Right renal cortex interstitium (tissue), 3 donors: ENCODE measurements at regions not wholly inside any gene's neighbourhood (a gene's known extent, or its start where the extent isn't known, plus 50 kb on each side); places are given as distances from the start of the nearest gene placed in this dataset.
"Not testable (repeated sequence)": the region's sequence is repeated elsewhere in the genome, so short reads cannot be mapped to it uniquely, and the experiment has no call there.

ENCODE experiments used
- DNase-seq, 3 donors: peaks; one replicate each; pipeline ENCODE4 v3.0.0-alpha.2; 2013; ENCODE audit warnings: low read depth in 3 of 3, low spot score in 2 of 3

GRCh38 chr12:83537428-83538053, 850.8 kb downstream of the TMTC2 start:
- DNase-seq: no peak

DNA sequence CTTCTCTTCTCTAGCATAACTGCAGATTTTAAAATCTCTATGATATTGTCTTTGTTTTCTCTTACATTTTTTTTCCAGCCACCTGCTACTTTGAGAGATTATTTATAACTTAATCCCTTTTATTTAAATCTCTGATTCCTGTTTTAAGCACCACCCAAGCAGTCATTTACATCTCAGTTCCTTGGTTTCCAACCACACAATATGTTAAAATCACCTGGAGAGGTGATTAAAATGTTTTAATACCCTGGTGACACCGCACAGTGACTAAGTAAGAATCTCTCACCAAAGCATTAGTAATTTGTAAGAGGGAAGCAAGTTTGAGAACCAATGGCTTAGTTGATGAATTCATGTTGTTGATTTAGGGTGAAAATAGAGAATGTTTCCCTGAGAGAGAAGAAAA, 849.8 kb downstream of the TMTC2 start:
- no peak for DNase-seq

- DNase-seq: no peak
Observed at GRCh38 chr12:83528571-83528970, 841.9 kb downstream of the TMTC2 start.

GRCh38 chr12:83527810-83528209, 841.1 kb downstream of the TMTC2 start:
- DNase-seq: peak in 2 of 3 donors; percentile 13 to 58

- DNase-seq: no peak
Observed at GRCh38 chr12:83515306-83516026, 828.8 kb downstream of the TMTC2 start.

GRCh38 chr12:83514372-83514771, 827.7 kb downstream of the TMTC2 start:
- DNase-seq: no peak

DNA sequence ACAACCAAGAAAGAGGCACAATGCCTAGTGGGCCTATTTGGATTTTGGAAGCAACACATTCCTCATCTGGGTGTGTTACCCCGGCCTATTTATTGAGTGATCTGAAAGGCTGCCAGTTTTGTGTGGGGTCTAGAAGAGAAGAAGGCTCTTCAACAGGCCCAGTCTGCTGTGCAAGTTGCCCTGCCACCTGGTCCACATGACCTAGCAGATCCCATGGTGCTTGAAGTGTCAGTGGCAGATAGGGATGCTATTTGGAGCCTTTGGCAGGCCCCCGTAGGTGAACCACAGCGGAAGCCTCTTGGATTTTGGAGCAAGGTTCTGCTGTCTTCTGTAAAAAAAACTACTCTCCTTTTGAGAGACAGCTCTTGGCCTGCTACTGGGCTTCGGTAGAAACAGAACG, 820.1 kb downstream of the TMTC2 start:
- DNase-seq: no peak

- no peak for DNase-seq
Observed at GRCh38 chr12:83505586-83505985, 818.9 kb downstream of the TMTC2 start.

GRCh38 chr12:83499894-83500293, 813.2 kb downstream of the TMTC2 start:
- DNase-seq: not testable (repeated sequence)

DNA sequence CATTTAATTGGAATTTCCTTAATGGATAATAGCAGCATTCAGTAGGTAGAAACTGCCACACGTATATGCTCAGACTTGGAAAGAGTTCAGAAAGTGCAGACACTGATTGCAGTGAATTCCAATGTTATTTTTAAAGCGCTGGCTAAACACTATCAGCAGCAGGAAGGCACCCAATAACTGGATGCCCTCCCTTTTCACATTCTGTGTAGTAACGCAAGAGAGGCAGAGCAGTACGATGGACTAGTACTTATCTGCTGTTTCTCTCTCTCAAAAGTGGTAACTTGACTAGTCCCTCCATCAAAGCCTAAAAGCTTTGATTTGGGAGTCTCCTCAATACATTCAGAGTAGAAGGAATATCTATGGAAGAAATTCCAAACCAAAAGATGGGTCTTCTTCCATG, 791.0 kb downstream of the TMTC2 start:
- DNase-seq: no peak

- no peak for DNase-seq
Observed at GRCh38 chr12:83476695-83477690, 790.3 kb downstream of the TMTC2 start.

- no peak for DNase-seq
Observed at GRCh38 chr12:83476006-83476405, 789.3 kb downstream of the TMTC2 start.

GRCh38 chr12:83474369-83474768, 787.7 kb downstream of the TMTC2 start:
- DNase-seq: no peak

DNA sequence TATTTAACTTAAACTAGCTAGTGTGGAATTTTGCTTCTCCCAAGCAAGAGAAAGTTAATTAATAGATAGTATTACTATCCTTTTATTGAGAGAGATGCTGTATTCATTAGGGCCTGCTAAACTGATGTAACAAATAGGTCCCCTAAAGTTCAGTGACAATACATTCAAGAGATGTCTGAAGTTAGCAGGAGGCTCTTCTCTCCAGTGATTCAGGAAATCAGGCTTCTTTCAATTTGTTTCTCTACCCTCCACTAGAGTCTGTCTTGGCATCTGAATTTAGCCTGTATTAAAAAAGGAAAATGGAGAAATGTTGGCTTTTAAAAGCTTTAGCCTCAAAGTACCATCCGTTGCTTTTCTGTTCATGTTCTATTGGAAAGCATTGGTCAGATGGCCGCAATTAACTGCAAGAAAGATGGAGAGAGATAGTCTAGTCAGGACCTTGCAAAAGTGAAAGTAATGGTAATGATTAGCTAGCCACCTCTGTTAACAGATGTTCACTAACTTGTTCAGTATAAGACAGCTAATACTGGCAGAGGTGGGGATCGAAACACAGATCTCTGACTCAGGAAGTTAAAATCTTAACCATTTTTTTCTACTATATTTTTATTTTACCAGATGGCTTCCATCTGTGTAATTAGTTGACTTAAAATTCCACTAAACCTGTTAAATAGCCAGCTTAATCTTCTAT, 786.8 kb downstream of the TMTC2 start:
- DNase-seq: no peak

- no peak for DNase-seq
Observed at GRCh38 chr12:83472772-83473171, 786.1 kb downstream of the TMTC2 start.

DNA sequence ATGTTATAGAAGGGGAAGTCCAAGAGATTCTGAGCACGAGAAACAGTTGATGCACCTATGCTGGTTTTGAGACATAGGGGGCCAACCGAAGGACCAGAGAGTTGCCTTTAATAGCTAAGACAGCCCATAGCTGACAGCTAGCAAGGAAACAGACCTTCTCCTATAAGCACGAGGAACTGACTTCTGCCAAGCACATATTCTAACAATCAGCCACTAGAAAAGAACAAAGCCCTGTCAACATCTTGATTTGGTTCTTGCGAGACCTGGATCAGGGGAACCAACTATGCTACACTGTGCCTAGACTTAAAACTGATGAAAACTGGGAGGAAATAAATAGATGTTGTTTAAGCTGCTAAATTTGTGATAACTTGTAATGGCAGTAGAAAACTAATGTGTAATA, 785.6 kb downstream of the TMTC2 start:
- DNase-seq: no peak

DNA sequence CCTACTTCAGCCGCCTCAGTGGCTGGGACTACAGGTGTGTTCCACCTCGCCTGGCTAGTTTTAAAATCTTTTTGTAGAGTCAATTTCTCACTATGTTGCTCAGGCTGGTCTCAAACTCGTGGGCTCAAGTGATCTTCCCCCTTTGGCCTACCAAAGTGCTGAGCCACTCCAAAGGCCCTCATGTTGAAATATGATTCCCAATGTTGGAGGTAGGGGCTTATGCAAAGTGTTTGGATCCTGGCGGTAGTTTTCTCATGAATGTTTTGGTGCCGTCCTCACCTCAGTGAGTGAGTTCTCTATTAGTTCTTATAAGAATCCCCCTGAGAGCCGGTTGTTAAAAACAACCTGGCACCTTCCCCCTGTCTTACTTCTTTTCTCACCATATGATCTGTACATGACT, 784.6 kb downstream of the TMTC2 start:
- no peak for DNase-seq

GRCh38 chr12:83470749-83471148, 784.0 kb downstream of the TMTC2 start:
- no peak for DNase-seq

DNA sequence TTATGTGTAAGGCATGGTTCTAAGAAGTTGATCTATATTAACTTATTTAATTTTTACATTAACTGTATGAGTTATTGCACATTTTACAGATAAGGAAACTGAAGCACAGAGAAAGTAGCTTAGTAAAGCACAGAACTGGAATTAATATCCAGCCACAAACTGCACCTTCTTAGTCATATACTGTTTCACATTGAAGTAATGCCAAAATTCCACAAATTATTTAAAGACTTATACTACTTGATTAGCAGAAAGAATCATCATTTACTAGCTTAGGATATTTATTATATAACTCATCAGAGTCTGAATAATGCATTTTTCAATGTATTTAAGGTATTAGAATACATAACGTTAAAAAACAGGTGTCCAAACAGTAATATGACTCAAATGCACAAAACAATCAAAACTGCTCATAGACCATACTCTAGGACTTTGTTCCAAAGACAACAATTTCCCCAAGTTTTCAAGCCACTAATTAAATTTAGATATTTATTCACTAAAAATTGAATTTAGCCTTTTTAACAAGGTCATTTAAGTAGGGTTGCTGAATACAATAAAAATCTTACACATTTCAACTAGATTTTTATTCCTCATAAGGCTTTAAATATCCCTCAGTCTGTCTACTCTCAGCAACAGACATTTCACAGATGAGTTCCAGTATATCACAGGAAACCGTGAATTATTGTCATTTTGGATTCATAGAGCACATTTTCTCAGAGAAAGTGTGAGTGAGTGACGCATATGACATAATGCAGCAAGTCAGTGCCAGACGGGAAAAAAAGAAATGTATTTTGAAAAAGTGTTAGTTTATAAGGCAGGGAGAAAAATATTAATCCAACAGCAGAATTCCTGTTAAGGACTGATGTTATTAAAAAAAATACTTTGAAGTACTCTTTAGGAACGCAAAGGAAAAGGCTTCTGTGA, 782.5 kb downstream of the TMTC2 start:
- DNase-seq: no peak

DNA sequence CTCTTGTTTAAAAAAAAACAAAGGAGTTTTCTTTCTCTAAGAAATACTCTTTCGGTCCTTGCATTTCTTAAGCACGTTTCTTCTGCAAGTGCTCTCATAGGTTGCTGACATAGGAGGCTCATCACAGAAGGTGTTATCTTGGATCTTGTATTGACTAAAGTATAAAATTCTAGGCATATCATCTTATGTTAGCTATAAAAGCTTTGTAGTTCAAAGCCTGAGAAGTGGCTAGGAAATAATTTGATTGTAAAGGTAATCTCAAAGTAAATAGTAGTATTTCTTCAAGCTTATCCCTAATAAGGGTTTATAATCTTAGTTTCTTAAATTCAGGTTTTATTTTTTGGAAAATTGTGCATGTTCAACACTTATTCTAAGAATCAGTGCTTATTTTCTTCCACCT, 778.9 kb downstream of the TMTC2 start:
- no peak for DNase-seq
